HepG2 (cell line): ENCODE measurements at regions not wholly inside any gene's neighbourhood (a gene's known extent, or its start where the extent isn't known, plus 50 kb on each side); places are given as distances from the start of the nearest gene placed in this dataset.

Experiments
- ATAC-seq: fragments of 200-7000 bp; cut with Tn5 transposase; 3 replicates; pipeline ENCODE4 v1.9.1; 2020; ENCODE audit warnings: mild to moderate bottlenecking, moderate library complexity
- BruUV-seq: library from RNA; stranded (reverse); fragments of 400-500 nt; replicated peaks from 2 replicates; lab custom pipeline; 2021; lab: Mats Ljungman, UMichigan
- CTCF ChIA-PET: fragments of 300-600 bp; formaldehyde crosslinking; extraction: SDS; loops from one replicate; lab custom pipeline; 2021; ENCODE audit warnings: low total read pairs, inconsistent platforms, low intra/inter-chr PET ratio; lab: Yijun Ruan, JAX
- POLR2A ChIA-PET: fragments of 350-600 bp; sonication (Branson Sonifier 250); formaldehyde crosslinking; loops from one replicate; lab custom pipeline; 2020; ENCODE audit warnings: antibody characterized with exemption, inconsistent platforms; lab: Yijun Ruan, JAX
- DNase-seq: peaks from one replicate; pipeline ENCODE4 v3.0.0-alpha.2; 2015; ENCODE audit warnings: low spot score
- FAIRE-seq: peaks from 3 replicates; lab custom pipeline; 2011; peaks lifted over from hg19 to GRCh38; lab: Jason Lieb, UNC
- H2AFZ ChIP-seq: one replicate; pipeline ENCODE4 v1.6.1; 2011; ENCODE audit warnings: low read length, inconsistent platforms
- H3K27ac ChIP-seq: fragments of 300-600 bp; 3 replicates; pipeline ENCODE4 v1.8.0; 2011; ENCODE audit warnings: mixed run types, mild to moderate bottlenecking, mixed read lengths, low read length, inconsistent platforms; ENCODE audit not compliant: insufficient read depth; ENCODE audit errors: extremely low read length
- H3K27me3 ChIP-seq, 2 experiments: fragments of 200-600 bp in 1 of 2; 2 replicates in 1 of 2; 3 replicates in 1 of 2; pipeline versions ENCODE4 v1.6.0 to v1.8.0; 2011; ENCODE audit warnings: low read length in 2 of 2, mild to moderate bottlenecking in 2 of 2, moderate library complexity in 2 of 2, inconsistent platforms in 1 of 2; ENCODE audit not compliant: insufficient read depth in 2 of 2, control insufficient read depth in 1 of 2
- H3K36me3 ChIP-seq, 2 experiments: fragments of 200-600 bp in 1 of 2; replicated peaks in 1 of 2; 2 replicates in 1 of 2; 3 replicates in 1 of 2; pipeline versions ENCODE4 v1.5.1 to v1.8.0; 2011; ENCODE audit warnings: low read length in 2 of 2, inconsistent platforms in 1 of 2; ENCODE audit not compliant: insufficient read depth in 2 of 2, control insufficient read depth in 1 of 2
- H3K4me1 ChIP-seq: 2 replicates; pipeline ENCODE4 v1.5.1; 2012; ENCODE audit warnings: low read length, inconsistent platforms; ENCODE audit not compliant: insufficient read depth
- H3K4me2 ChIP-seq: 2 replicates; pipeline ENCODE4 v1.6.0; 2011; ENCODE audit warnings: low read depth, low read length, inconsistent platforms
- H3K4me3 ChIP-seq, 3 experiments: fragments of 200-600 bp in 1 of 3; sonication (generic), shearing (Covaris generic) in 1 of 3; replicated peaks in 1 of 3; 2 replicates each; pipeline ENCODE4 v1.5.1; 2011 to 2016; ENCODE audit warnings: low read length in 3 of 3, inconsistent platforms in 2 of 3, low read depth in 2 of 3, mild to moderate bottlenecking in 2 of 3, control low read depth in 1 of 3, mixed read lengths in 1 of 3; ENCODE audit not compliant: insufficient read depth in 1 of 3
- H3K79me2 ChIP-seq: one replicate; pipeline ENCODE4 v1.6.1; 2011; ENCODE audit warnings: low read length, inconsistent platforms; ENCODE audit not compliant: insufficient read depth
- H3K9ac ChIP-seq: 2 replicates; pipeline ENCODE4 v1.6.0; 2011; ENCODE audit warnings: mild to moderate bottlenecking, low read depth, low read length, inconsistent platforms; ENCODE audit not compliant: insufficient read depth
- H3K9me3 ChIP-seq: 2 replicates; pipeline ENCODE4 v1.5.1; 2012; ENCODE audit warnings: mild to moderate bottlenecking, low read length
- H4K20me1 ChIP-seq: 2 replicates; pipeline ENCODE4 v1.6.0; 2011; ENCODE audit warnings: inconsistent platforms, mild to moderate bottlenecking, low read length, moderate library complexity; ENCODE audit not compliant: insufficient read depth
- CREM ChIP-seq, 2 experiments: sonication (generic) in 1 of 2; formaldehyde crosslinking in 1 of 2; IDR thresholded peaks; 2 replicates each; pipeline versions ENCODE4 v1.4.0 to v1.6.1; 2016 to 2020; ENCODE audit warnings: antibody characterized with exemption in 1 of 2, mild to moderate bottlenecking in 1 of 2, missing genetic modification reagents in 1 of 2
- ELK4 ChIP-seq: sonication (generic); formaldehyde crosslinking; IDR thresholded peaks from 2 replicates; pipeline ENCODE4 v1.9.0; 2021; ENCODE audit warnings: missing genetic modification reagents, borderline replicate concordance
- ETS1 ChIP-seq: sonication (generic); formaldehyde crosslinking; IDR thresholded peaks from 2 replicates; pipeline ENCODE4 v1.4.0; 2020; ENCODE audit warnings: missing genetic modification reagents
- GABPA ChIP-seq, 2 experiments: IDR thresholded peaks; 2 replicates each; pipeline ENCODE4 v1.6.1; 2011 to 2016; ENCODE audit warnings: low read depth in 2 of 2, low read length in 1 of 2, missing biosample characterization in 1 of 2, missing genetic modification characterization in 1 of 2
- ISL2 ChIP-seq: sonication (generic); formaldehyde crosslinking; IDR thresholded peaks from 2 replicates; pipeline ENCODE4 v1.5.0; 2020; ENCODE audit warnings: missing genetic modification reagents
- KAT8 ChIP-seq: IDR thresholded peaks from 2 replicates; pipeline ENCODE4 v1.6.1; 2016; ENCODE audit warnings: missing genetic modification reagents, missing compliant biosample characterization
- NFE2 ChIP-seq: sonication (generic); formaldehyde crosslinking; IDR thresholded peaks from 2 replicates; pipeline ENCODE4 v1.4.0; 2020; ENCODE audit warnings: missing genetic modification reagents
- POLR2AphosphoS2 ChIP-seq: IDR thresholded peaks from 2 replicates; pipeline ENCODE4 v1.6.1; 2011; ENCODE audit warnings: low read depth, low read length, improper control_type of control experiment
- SMAD1 ChIP-seq: sonication (generic); formaldehyde crosslinking; IDR thresholded peaks from 2 replicates; pipeline ENCODE4 v1.4.0; 2020; ENCODE audit warnings: missing genetic modification reagents, low read depth, mild to moderate bottlenecking, borderline replicate concordance
- SP4 ChIP-seq: sonication (generic); formaldehyde crosslinking; IDR thresholded peaks from 2 replicates; pipeline ENCODE4 v1.8.1; 2023; ENCODE audit warnings: mild to moderate bottlenecking, missing genetic modification reagents
- TFAP4 ChIP-seq: sonication (generic); IDR thresholded peaks from 2 replicates; pipeline ENCODE4 v1.6.1; 2016; ENCODE audit warnings: low read depth, borderline replicate concordance
- ZC3H13 ChIP-seq: sonication (generic); formaldehyde crosslinking; IDR thresholded peaks from 2 replicates; pipeline ENCODE4 v1.8.1; 2023; ENCODE audit warnings: mild to moderate bottlenecking, missing genetic modification reagents, moderate library complexity
- ZFP62 ChIP-seq: sonication (generic); formaldehyde crosslinking; IDR thresholded peaks from 2 replicates; pipeline ENCODE4 v1.4.0; 2020; ENCODE audit warnings: missing genetic modification reagents
- ZMYM3 ChIP-seq: sonication (generic); formaldehyde crosslinking; IDR thresholded peaks from 2 replicates; pipeline ENCODE4 v1.5.1; 2020; ENCODE audit warnings: mild to moderate bottlenecking, missing genetic modification reagents
- ZNF232 ChIP-seq: sonication (generic); formaldehyde crosslinking; IDR thresholded peaks from 2 replicates; pipeline ENCODE4 v1.4.0; 2020; ENCODE audit warnings: missing genetic modification reagents, borderline replicate concordance
- ZNF616 ChIP-seq: sonication (generic); formaldehyde crosslinking; IDR thresholded peaks from 2 replicates; pipeline ENCODE4 v1.5.0; 2020; ENCODE audit warnings: low read depth, mild to moderate bottlenecking, missing genetic modification reagents
- ZNF629 ChIP-seq: sonication (generic); formaldehyde crosslinking; conservative IDR thresholded peaks from 2 replicates; pipeline ENCODE4 v1.5.0; 2020; ENCODE audit warnings: missing genetic modification reagents
- WGBS: methylation state at CpG from one replicate; pipeline ENCODE4 v1.1.6; 2017; ENCODE audit warnings: low lambda C conversion rate; 5-methylcytosine and 5-hydroxymethylcytosine counted together
- in situ Hi-C: cut with HindIII; loops from 2 replicates; pipeline ENCODE4 v1.10.0; 2017; ENCODE audit warnings: low pct_unique_long_range_greater_than_20kb; ENCODE audit not compliant: extremely low pct_ligation_motif_present
- intact Hi-C: fragments of 100-400 bp; cut with micrococcal nuclease; formaldehyde crosslinking; loops from one replicate; pipeline ENCODE4 v1.10.0; 2022; ENCODE audit not compliant: unreplicated experiment

- Histone ChIP-seq H3K36me3 (no peaks in the 10 kb centered on the region), H3K9ac (no peak overlapping the region), H3K27me3 (no peaks in the 10 kb centered on the region; a peak in 1 of 5 replicates), H3K79me2 (no peaks in the 10 kb centered on the region), H2AFZ (no peak overlapping the region), H3K9me3 (no peaks in the 10 kb centered on the region), H4K20me1 (no peaks in the 10 kb centered on the region), H3K4me2 (no peak overlapping the region), H3K4me1 (no peaks in the 10 kb centered on the region), H3K27ac (no peak overlapping the region), H3K4me3 (no peak overlapping the region)
- no peak for ATAC-seq
- intact Hi-C loops (no loop called here), in situ Hi-C loops (no loop called here)
- 13% methylated on average over 3 of the region's 3 CpGs for WGBS
- DNase-seq: no peak
- CTCF ChIA-PET: no interaction called here
- TF ChIP-seq ZNF616 (CRISPR knock-in tag): no peak
- no peak for TF ChIP-seq ZFP62 (CRISPR knock-in tag)
- TF ChIP-seq ZNF232: no peak
- no peak for TF ChIP-seq ZMYM3 (CRISPR knock-in tag)
- TF ChIP-seq ZNF629 (CRISPR knock-in tag): no peak
- TF ChIP-seq TFAP4: no peak
- no peak for TF ChIP-seq ETS1 (CRISPR knock-in tag)
- TF ChIP-seq SP4: no peak
- TF ChIP-seq SMAD1 (CRISPR knock-in tag): no peak
- no peak for TF ChIP-seq CREM (IDR thresholded peaks at IDR 0.05)
- TF ChIP-seq CREM (CRISPR knock-in tag; IDR thresholded peaks at IDR 0.05): no peak
- no peak for TF ChIP-seq NFE2 (CRISPR knock-in tag)
- TF ChIP-seq ISL2 (CRISPR knock-in tag): no peak
- TF ChIP-seq GABPA (IDR thresholded peaks at IDR 0.05; ENCODE audit: low read depth, low read length): no peak
- TF ChIP-seq GABPA (CRISPR knock-in tag; IDR thresholded peaks at IDR 0.05; ENCODE audit: low read depth): no peak
- TF ChIP-seq ELK4 (CRISPR knock-in tag): no peak
- TF ChIP-seq POLR2AphosphoS2: no peak
- TF ChIP-seq ZC3H13: no peak
- TF ChIP-seq KAT8 (CRISPR knock-in tag): no peak
- POLR2A ChIA-PET: no interaction called here
- FAIRE-seq: no peak
- BruUV-seq: no TSS peak
Observed at GRCh38 chr4:110770353-110770752, 147.5 kb upstream of the PITX2 start.
